Activated T-cell treated with anti-CD3 and anti-CD28 coated beads, Interleukin-2, amount 50 U/mL, for 4 hours (primary cell): ENCODE measurements at regions not wholly inside any gene's neighbourhood (a gene's known extent, or its start where the extent isn't known, plus 50 kb on each side); places are given as distances from the start of the nearest gene placed in this dataset.

ENCODE experiments used
- ATAC-seq, 2 donors: fragments of 200-7000 bp; cut with Tn5 transposase; one replicate each; pipeline ENCODE4 v1.10.0; 2021
- DNase-seq: peaks from one replicate; pipeline ENCODE4 v3.0.0-alpha.2; 2020
- H3K27me3 Mint-ChIP-seq: one replicate; pipeline ENCODE4 v1.8.0; 2021; ENCODE audit warnings: low read depth, mixed read lengths
- H3K36me3 Mint-ChIP-seq: one replicate; pipeline ENCODE4 v1.8.0; 2022; ENCODE audit warnings: mixed read lengths; ENCODE audit not compliant: insufficient read depth
- H3K4me1 Mint-ChIP-seq: one replicate; pipeline ENCODE4 v1.8.0; 2021; ENCODE audit warnings: low read depth, mixed read lengths
- H3K4me3 Mint-ChIP-seq: one replicate; pipeline ENCODE4 v1.8.0; 2021; ENCODE audit warnings: mild to moderate bottlenecking, moderate library complexity, mixed read lengths
- H3K9me3 Mint-ChIP-seq: one replicate; pipeline ENCODE4 v1.8.0; 2021; ENCODE audit warnings: mixed read lengths

GRCh38 chr11:34755671-34756070, 134.8 kb downstream of the EHF start:
- ATAC-seq (no peak), DNase-seq (no peak)
- H3K36me3 Mint-ChIP-seq, result no peaks in the 10 kb centered on the region
- H3K9me3 Mint-ChIP-seq, result no peaks in the 10 kb centered on the region
- peaks cover 10% of the 10 kb centered on the region for H3K27me3 Mint-ChIP-seq
- H3K4me1 Mint-ChIP-seq, result no peaks in the 10 kb centered on the region
- H3K4me3 Mint-ChIP-seq, result no peak overlapping the region

GRCh38 chr11:34754171-34754823, 133.4 kb downstream of the EHF start:
- DNase-seq (no peak), ATAC-seq (no peak)
- Mint-ChIP-seq H3K9me3 (no peaks in the 10 kb centered on the region), H3K27me3 (peaks cover 12% of the 10 kb centered on the region), H3K4me3 (no peak overlapping the region), H3K4me1 (no peaks in the 10 kb centered on the region), H3K36me3 (no peaks in the 10 kb centered on the region)

GRCh38 chr11:34750692-34751405, 130.0 kb downstream of the EHF start:
- Mint-ChIP-seq H3K9me3 (no peaks in the 10 kb centered on the region), H3K36me3 (no peaks in the 10 kb centered on the region), H3K4me1 (no peaks in the 10 kb centered on the region), H3K27me3 (peaks cover 10% of the 10 kb centered on the region), H3K4me3 (no peak overlapping the region)
- ATAC-seq (no peak), DNase-seq (no peak)

- Mint-ChIP-seq H3K9me3 (no peaks in the 10 kb centered on the region), H3K36me3 (no peaks in the 10 kb centered on the region), H3K4me1 (no peaks in the 10 kb centered on the region), H3K4me3 (no peak overlapping the region), H3K27me3 (peaks cover 13% of the 10 kb centered on the region)
- no peak for ATAC-seq
- DNase-seq, result no peak
Measured at GRCh38 chr11:34749666-34750659, 129.1 kb downstream of the EHF start.

- Mint-ChIP-seq H3K4me1 (no peaks in the 10 kb centered on the region), H3K27me3 (peaks cover 9% of the 10 kb centered on the region), H3K36me3 (no peaks in the 10 kb centered on the region), H3K9me3 (no peaks in the 10 kb centered on the region), H3K4me3 (no peak overlapping the region)
- ATAC-seq (no peak), DNase-seq (no peak)
Measured at GRCh38 chr11:34748036-34748435, 127.1 kb downstream of the EHF start.

- Mint-ChIP-seq H3K9me3 (no peaks in the 10 kb centered on the region), H3K36me3 (no peaks in the 10 kb centered on the region), H3K4me3 (no peak overlapping the region), H3K4me1 (no peaks in the 10 kb centered on the region), H3K27me3 (peaks cover 10% of the 10 kb centered on the region)
- ATAC-seq, result no peak
- DNase-seq, result no peak
Measured at GRCh38 chr11:34747251-34747650, 126.4 kb downstream of the EHF start.

GRCh38 chr11:34745195-34745594, 124.3 kb downstream of the EHF start:
- DNase-seq (no peak), ATAC-seq (no peak)
- Mint-ChIP-seq H3K4me1 (no peaks in the 10 kb centered on the region), H3K27me3 (peaks cover 9% of the 10 kb centered on the region), H3K9me3 (no peaks in the 10 kb centered on the region), H3K36me3 (no peaks in the 10 kb centered on the region), H3K4me3 (no peak overlapping the region)

- ATAC-seq (no peak), DNase-seq (no peak)
- H3K27me3 Mint-ChIP-seq, result peaks cover 10% of the 10 kb centered on the region
- no peaks in the 10 kb centered on the region for H3K36me3 Mint-ChIP-seq
- no peak overlapping the region for H3K4me3 Mint-ChIP-seq
- H3K4me1 Mint-ChIP-seq, result no peaks in the 10 kb centered on the region
- H3K9me3 Mint-ChIP-seq, result no peaks in the 10 kb centered on the region
Measured at GRCh38 chr11:34744511-34744910, 123.6 kb downstream of the EHF start.

- no peak for DNase-seq
- Mint-ChIP-seq H3K27me3 (peaks cover 27% of the 10 kb centered on the region), H3K9me3 (no peaks in the 10 kb centered on the region), H3K4me1 (no peaks in the 10 kb centered on the region), H3K36me3 (no peaks in the 10 kb centered on the region), H3K4me3 (no peak overlapping the region)
- no peak for ATAC-seq
Measured at GRCh38 chr11:34738237-34738636, 117.3 kb downstream of the EHF start.

- Mint-ChIP-seq H3K9me3 (no peaks in the 10 kb centered on the region), H3K4me1 (no peaks in the 10 kb centered on the region), H3K27me3 (peaks cover 26% of the 10 kb centered on the region), H3K36me3 (no peaks in the 10 kb centered on the region), H3K4me3 (no peak overlapping the region)
- DNase-seq, result no peak
- no peak for ATAC-seq
Measured at GRCh38 chr11:34732831-34733230, 111.9 kb downstream of the EHF start.

- DNase-seq (no peak), ATAC-seq (no peak)
- Mint-ChIP-seq H3K4me1 (no peaks in the 10 kb centered on the region), H3K4me3 (no peak overlapping the region), H3K9me3 (no peaks in the 10 kb centered on the region), H3K27me3 (peaks cover 16% of the 10 kb centered on the region), H3K36me3 (no peaks in the 10 kb centered on the region)
Measured at GRCh38 chr11:34731603-34732002, 110.7 kb downstream of the EHF start.

GRCh38 chr11:34730544-34731295, 109.8 kb downstream of the EHF start:
- Mint-ChIP-seq H3K36me3 (no peaks in the 10 kb centered on the region), H3K27me3 (peaks cover 13% of the 10 kb centered on the region), H3K4me1 (no peaks in the 10 kb centered on the region), H3K4me3 (no peak overlapping the region), H3K9me3 (no peaks in the 10 kb centered on the region)
- ATAC-seq, result no peak
- DNase-seq, result no peak

GRCh38 chr11:34728609-34729008, 107.7 kb downstream of the EHF start:
- no peak overlapping the region for H3K4me3 Mint-ChIP-seq
- no peak for ATAC-seq

GRCh38 chr11:34727228-34727737, 106.4 kb downstream of the EHF start:
- no peaks in the 10 kb centered on the region for H3K36me3 Mint-ChIP-seq
- peaks cover 7% of the 10 kb centered on the region for H3K9me3 Mint-ChIP-seq
- no peaks in the 10 kb centered on the region for H3K4me1 Mint-ChIP-seq

More at GRCh38 chr11:34728609-34729008, 107.7 kb downstream of the EHF start:
- Mint-ChIP-seq H3K9me3 (peaks cover 4% of the 10 kb centered on the region), H3K27me3 (peaks cover 13% of the 10 kb centered on the region), H3K36me3 (no peaks in the 10 kb centered on the region), H3K4me1 (no peaks in the 10 kb centered on the region)
- no peak for DNase-seq

More at GRCh38 chr11:34727228-34727737, 106.4 kb downstream of the EHF start:
- ATAC-seq (no peak), DNase-seq (no peak)
- no peak overlapping the region for H3K4me3 Mint-ChIP-seq
- peaks cover 13% of the 10 kb centered on the region for H3K27me3 Mint-ChIP-seq
